Head of caudate nucleus (tissue), 42 donors: ENCODE measurements at regions not wholly inside any gene's neighbourhood (a gene's known extent, or its start where the extent isn't known, plus 50 kb on each side); places are given as distances from the start of the nearest gene placed in this dataset.

Experiments
- DNase-seq, 42 donors: peaks; one replicate each; pipeline versions ENCODE4 v3.0.0 to v3.0.0-alpha.2; 2020 to 2021; ENCODE audit warnings: mixed read lengths in 7 of 42
- intact Hi-C: fragments of 100-400 bp; cut with DNase I; formaldehyde crosslinking; loops from one replicate; pipeline ENCODE4 v1.15.0; 2022

- no peak for DNase-seq
- intact Hi-C loops: no loop called here
These were observed 75.3 kb downstream of the NAP1L3 start for GRCh38 chrX:93598076-93598475.

- intact Hi-C loops: no loop called here
- no peak for DNase-seq
These were observed 78.6 kb downstream of the NAP1L3 start for GRCh38 chrX:93594780-93595179.

- DNase-seq: no peak
- intact Hi-C loops: no loop called here
These were observed 79.4 kb downstream of the NAP1L3 start for GRCh38 chrX:93593966-93594365.

GRCh38 chrX:93591398-93591797 is 82.0 kb downstream of the NAP1L3 start:
- intact Hi-C loops: no loop called here
- DNase-seq: peak in 2 of 42 donors; percentile 4 to 16

GRCh38 chrX:93585661-93586060 is 87.7 kb downstream of the NAP1L3 start:
- DNase-seq: no peak
- intact Hi-C loops: no loop called here

- intact Hi-C loops: no loop called here
- no peak for DNase-seq
These were observed 92.7 kb downstream of the NAP1L3 start for GRCh38 chrX:93580634-93581033.

GRCh38 chrX:93538575-93538974 is 134.8 kb downstream of the NAP1L3 start:
- no peak for DNase-seq
- intact Hi-C loops: no loop called here

- DNase-seq: no peak
- intact Hi-C loops: no loop called here
These were observed 144.5 kb downstream of the NAP1L3 start for GRCh38 chrX:93528917-93529316.
